HG03060 (cell line): ENCODE measurements at regions not wholly inside any gene's neighbourhood (a gene's known extent, or its start where the extent isn't known, plus 50 kb on each side); places are given as distances from the start of the nearest gene placed in this dataset.
"Not testable (repeated sequence)": the region's sequence is repeated elsewhere in the genome, so short reads cannot be mapped to it uniquely, and the experiment has no call there.

ENCODE experiments used
- ATAC-seq: cut with Tn5 transposase; IDR thresholded peaks from one replicate; pipeline ENCODE4 v1.9.1; 2021; ENCODE audit warnings: low read depth, moderate number of reproducible peaks; ENCODE audit not compliant: unreplicated experiment

DNA sequence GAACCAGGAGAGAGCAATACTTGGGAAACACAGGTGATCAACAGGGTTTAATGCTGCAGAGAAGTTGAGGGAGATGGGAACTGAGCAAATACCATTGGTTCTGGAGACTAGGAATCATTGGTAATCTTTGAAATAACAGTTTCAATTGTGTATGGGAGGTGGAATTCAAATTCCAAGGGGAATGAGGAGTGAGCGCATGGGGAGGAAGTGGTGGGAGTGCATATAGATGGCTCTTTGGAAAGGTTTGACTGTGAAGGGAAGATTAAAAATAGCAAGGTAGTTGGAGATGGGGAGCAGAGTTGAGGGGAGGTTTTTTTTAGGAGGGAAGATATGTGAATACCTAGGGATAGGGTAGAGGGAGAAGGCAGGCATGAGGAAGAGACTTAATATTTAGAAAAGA, 51.1 kb upstream of the ROPN1 start:
- no peak for ATAC-seq

- no peak for ATAC-seq
Observed at GRCh38 chr3:124044956-124045355, 53.0 kb upstream of the ROPN1 start.

DNA sequence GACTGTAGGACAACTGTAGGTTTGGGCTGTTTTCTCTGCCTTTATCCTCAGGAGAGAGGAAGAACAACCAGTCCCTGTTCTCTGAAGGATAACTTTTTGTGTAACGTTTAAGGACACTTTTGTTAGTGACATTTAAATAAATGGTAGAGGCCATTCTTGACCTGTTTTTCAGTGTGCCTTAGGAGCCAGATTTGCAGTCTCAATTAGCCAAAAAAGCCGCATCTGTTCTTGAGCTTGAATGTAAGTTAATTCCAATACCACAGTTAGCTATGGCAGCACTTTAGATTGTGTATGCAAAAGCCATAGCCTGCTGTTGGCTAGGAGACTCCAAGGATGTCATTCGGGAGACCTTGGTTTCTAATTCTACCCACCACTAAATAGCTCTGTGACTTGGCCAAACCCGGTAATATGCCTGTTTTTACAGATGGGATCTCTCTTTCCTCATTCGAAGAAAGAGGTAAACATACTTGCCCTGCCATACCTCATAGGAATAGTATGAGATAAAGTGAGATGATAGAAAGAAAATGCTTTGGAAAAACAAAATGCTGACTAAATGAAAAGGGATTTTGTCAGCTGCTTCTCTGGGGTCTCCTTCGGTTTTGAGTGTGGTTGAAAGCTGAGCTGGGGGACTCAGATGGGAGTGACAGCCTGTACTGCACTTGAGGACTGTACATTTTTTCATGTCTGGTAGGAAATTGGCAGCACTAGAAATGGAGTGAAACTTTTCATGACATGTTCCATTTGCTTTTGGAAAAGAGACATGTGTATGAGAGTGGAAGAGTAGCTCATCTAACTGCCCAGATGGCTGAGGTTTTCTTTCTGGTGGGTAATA, 57.3 kb upstream of the ROPN1 start:
- ATAC-seq: no peak

GRCh38 chr3:124051636-124052035, 59.7 kb upstream of the ROPN1 start:
- no peak for ATAC-seq

- no peak for ATAC-seq
Observed at GRCh38 chr3:124053871-124054270, 61.9 kb upstream of the ROPN1 start.

GRCh38 chr3:124056846-124057245, 64.9 kb upstream of the ROPN1 start:
- ATAC-seq: no peak

DNA sequence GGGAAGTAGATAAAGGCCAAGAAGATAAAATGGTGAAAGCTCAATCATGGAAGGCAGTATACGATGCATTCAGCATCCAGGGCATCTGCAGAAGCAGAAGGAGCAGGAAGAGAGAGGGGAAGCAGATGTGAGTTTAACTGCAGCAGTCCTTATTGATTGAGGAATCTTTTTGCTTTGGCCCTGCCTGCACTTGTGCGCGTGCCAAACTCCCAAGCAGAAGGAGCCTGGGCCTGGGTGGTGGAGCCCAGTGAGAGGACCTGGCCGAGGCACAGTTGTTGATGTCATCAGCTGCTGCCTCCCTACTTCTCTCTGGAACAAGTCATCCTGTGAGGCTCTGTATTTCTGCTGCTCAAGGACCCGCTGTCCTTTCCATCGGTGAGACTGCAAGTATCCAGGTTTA, 65.5 kb upstream of the ROPN1 start:
- no peak for ATAC-seq

DNA sequence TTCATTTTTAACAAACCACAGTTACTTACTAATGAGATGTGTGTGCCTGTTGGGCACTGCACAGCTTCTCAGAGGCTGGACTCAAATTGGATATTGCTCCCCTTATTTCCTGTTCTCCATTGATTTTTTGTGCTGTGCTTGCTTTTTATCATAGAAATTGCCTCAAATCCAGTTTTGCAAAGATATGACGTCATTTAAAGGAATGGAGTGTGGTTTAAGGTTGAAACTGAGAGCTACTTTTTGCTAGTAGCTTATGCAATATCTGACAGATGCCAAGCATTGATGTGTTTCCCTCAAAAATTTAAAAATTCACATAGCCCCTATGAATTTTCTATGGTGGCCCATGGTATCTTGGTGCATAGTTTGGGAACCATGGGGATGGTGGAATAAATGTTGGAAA, 67.7 kb upstream of the ROPN1 start:
- ATAC-seq: no peak

- no peak for ATAC-seq
Observed at GRCh38 chr3:124063197-124063909, 71.4 kb upstream of the ROPN1 start.

- no peak for ATAC-seq
Observed at GRCh38 chr3:124064050-124064449, 72.1 kb upstream of the ROPN1 start.

- ATAC-seq: not testable (repeated sequence)
Observed at GRCh38 chr3:124066543-124066942, 74.6 kb upstream of the ROPN1 start.

- ATAC-seq: not testable (repeated sequence)
Observed at GRCh38 chr3:124069706-124070105, 77.8 kb upstream of the ROPN1 start.

- ATAC-seq: not testable (repeated sequence)
Observed at GRCh38 chr3:124075090-124075489, 83.2 kb upstream of the ROPN1 start.

- ATAC-seq: no peak
Observed at GRCh38 chr3:124075753-124076152, 83.8 kb upstream of the ROPN1 start.

GRCh38 chr3:124076235-124076634, 84.3 kb upstream of the ROPN1 start:
- no peak for ATAC-seq

DNA sequence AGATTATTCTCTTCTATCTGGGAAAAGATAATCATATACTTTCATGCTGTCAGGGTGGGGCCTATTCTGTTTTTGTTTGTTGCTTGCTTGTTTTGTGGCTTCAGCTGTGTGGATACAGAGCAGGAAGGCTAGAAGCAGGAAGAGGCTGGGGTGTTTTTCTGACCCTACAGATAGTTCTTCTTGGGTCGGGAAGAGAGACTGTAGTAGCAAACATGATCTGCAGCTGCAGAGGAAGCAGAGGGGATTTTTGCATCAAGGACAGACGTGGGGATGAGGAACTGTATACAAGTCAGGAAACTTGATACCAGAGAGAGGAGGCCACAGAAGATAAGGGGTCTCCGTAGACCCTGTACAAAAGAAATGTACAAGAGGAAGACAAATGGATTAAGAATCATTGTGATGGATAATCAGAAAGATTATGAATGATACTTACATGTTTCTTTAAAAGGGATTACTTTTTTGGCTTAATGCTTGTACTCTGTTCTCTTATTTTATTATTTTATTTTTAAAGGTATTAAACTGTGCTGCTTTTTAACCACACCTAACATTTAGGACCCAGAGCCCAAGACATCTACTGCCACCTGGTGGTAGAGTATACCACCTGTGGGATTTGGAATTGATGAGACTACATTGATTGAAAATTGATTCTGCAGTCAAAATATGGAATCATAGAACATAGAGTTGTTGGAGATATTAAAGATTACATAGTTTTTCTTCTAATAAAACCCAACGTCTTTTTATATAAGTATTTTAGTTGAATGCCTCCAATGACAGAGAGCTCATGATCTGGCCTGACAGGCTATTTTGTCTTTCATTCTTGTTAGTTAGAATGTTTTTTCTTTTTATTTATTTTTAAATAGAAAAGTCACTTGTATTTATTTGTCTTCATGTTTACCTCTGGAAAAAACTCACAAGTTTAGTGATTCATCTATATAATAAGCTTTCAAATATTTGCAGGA, 87.3 kb upstream of the ROPN1 start:
- no peak for ATAC-seq

- no peak for ATAC-seq
Observed at GRCh38 chr3:124079912-124080276, 88.0 kb upstream of the ROPN1 start.

DNA sequence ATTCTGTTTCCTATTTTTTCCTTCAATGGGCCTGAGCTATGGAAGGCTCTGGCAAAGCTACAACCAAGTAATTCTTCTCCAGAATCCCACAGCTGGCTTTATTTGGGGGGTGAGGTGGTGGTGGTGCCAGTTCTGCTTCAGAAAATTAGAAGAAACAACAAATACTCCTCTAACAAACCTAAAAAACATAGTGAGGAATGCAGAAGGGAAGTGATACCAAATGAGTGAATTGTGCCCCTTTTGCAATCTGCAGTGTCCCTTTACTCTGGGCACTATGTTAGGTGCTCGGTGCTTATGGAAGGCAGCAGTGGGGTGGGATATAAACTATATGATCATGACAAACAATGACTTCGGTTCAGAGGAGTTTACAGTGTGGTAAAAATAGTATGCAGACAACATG, 90.4 kb upstream of the ROPN1 start:
- no peak for ATAC-seq

- no peak for ATAC-seq
Observed at GRCh38 chr3:124084022-124084881, 92.3 kb upstream of the ROPN1 start.

DNA sequence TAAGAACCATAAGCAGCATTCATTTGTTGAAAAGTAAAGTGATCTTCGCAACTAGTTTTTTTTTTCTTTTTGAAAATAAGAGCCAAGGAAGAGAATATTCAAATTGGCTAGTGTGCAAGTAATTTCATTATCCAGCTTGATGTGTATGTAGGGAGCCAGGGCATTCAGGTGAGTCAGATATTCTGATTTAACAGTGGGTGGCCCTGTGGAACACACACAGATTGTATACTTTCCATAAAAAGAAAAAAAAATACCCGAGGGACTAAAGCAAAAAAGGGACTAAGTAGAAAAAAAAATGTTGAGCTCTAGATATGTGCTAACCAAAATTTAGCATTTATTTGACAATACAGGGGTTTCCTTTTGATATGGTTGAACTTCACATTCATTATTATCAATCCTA, 96.9 kb upstream of the ROPN1 start:
- no peak for ATAC-seq
